H1 (cell line): ENCODE measurements at regions not wholly inside any gene's neighbourhood (a gene's known extent, or its start where the extent isn't known, plus 50 kb on each side); places are given as distances from the start of the nearest gene placed in this dataset.
"Not testable (repeated sequence)": the region's sequence is repeated elsewhere in the genome, so short reads cannot be mapped to it uniquely, and the experiment has no call there.

ENCODE experiments used
- CTCF ChIA-PET: fragments of 300-600 bp; sonication (Branson Sonifier 250); formaldehyde crosslinking; loops from one replicate; lab custom pipeline; 2021; ENCODE audit not compliant: partially characterized antibody; lab: Charles Lee
- POLR2A ChIA-PET: fragments of 300-600 bp; sonication (Branson Sonifier 250); formaldehyde crosslinking; loops from one replicate; lab custom pipeline; 2021; ENCODE audit warnings: inconsistent platforms; ENCODE audit not compliant: partially characterized antibody; lab: Charles Lee
- DNase-seq, 2 experiments: peaks; one replicate each; pipeline versions ENCODE4 v3.0.0 to v3.0.0-alpha.2; 2010 to 2022; ENCODE audit warnings: low spot score in 2 of 2, low read depth in 1 of 2, mixed read lengths in 1 of 2
- FAIRE-seq: peaks from 2 replicates; lab custom pipeline; 2011; peaks lifted over from hg19 to GRCh38; lab: Jason Lieb, UNC
- H2AFZ ChIP-seq: 2 replicates; pipeline ENCODE4 v1.8.1; 2012; ENCODE audit warnings: low read length, inconsistent platforms
- H2AK5ac ChIP-seq: 2 replicates; pipeline ENCODE4 v1.6.1; 2013; ENCODE audit warnings: low read depth, low read length
- H2BK120ac ChIP-seq: replicated peaks from 2 replicates; pipeline ENCODE3; 2013; ENCODE audit warnings: low read depth, low read length, inconsistent platforms
- H2BK12ac ChIP-seq: 2 replicates; pipeline ENCODE4 v1.6.1; 2013; ENCODE audit warnings: low read depth, low read length
- H2BK15ac ChIP-seq: 2 replicates; pipeline ENCODE4 v1.6.1; 2013; ENCODE audit warnings: low read length
- H2BK20ac ChIP-seq: 2 replicates; pipeline ENCODE4 v1.6.1; 2013; ENCODE audit warnings: low read length
- H2BK5ac ChIP-seq: 2 replicates; pipeline ENCODE4 v1.6.1; 2013; ENCODE audit warnings: low read depth, low read length
- H3K14ac ChIP-seq: 2 replicates; pipeline ENCODE4 v1.6.1; 2013; ENCODE audit warnings: inconsistent platforms; ENCODE audit not compliant: insufficient read length
- H3K18ac ChIP-seq: 2 replicates; pipeline ENCODE4 v1.6.1; 2013; ENCODE audit warnings: low read length; ENCODE audit errors: extremely low read depth
- H3K23ac ChIP-seq: 2 replicates; pipeline ENCODE4 v1.6.1; 2013; ENCODE audit warnings: inconsistent platforms; ENCODE audit not compliant: insufficient read length
- H3K23me2 ChIP-seq: 2 replicates; pipeline ENCODE4 v1.6.1; 2013; ENCODE audit warnings: low read depth, low read length
- H3K27ac ChIP-seq: 2 replicates; pipeline ENCODE4 v1.6.1; 2011; ENCODE audit warnings: low read depth, low read length, inconsistent platforms
- H3K27me3 ChIP-seq, 4 experiments: replicated peaks in 1 of 4; 1 replicate in 1 of 4; 2 replicates in 3 of 4; pipeline versions ENCODE4 v1.6.1 to v1.8.1; 2011 to 2013; ENCODE audit warnings: low read length in 3 of 4, mild to moderate bottlenecking in 3 of 4, inconsistent platforms in 2 of 4, mixed read lengths in 2 of 4, moderate library complexity in 1 of 4; ENCODE audit not compliant: control insufficient read depth in 3 of 4, insufficient read depth in 3 of 4; ENCODE audit errors: extremely low read depth in 1 of 4
- H3K36me3 ChIP-seq, 4 experiments: 2 replicates each; pipeline versions ENCODE4 v1.6.1 to v1.8.1; 2011 to 2013; ENCODE audit warnings: mild to moderate bottlenecking in 4 of 4, low read length in 3 of 4, moderate library complexity in 2 of 4, control low read depth in 1 of 4, inconsistent platforms in 1 of 4; ENCODE audit not compliant: insufficient read depth in 4 of 4, control insufficient read depth in 2 of 4
- H3K4ac ChIP-seq: replicated peaks from 2 replicates; pipeline ENCODE3; 2013; ENCODE audit warnings: low read length, low read depth, mixed read lengths, inconsistent platforms; ENCODE audit not compliant: insufficient read length
- H3K4me1 ChIP-seq, 4 experiments: replicated peaks in 1 of 4; 1 replicate in 1 of 4; 2 replicates in 3 of 4; pipeline versions ENCODE4 v1.6.1 to v1.8.1; 2011 to 2013; ENCODE audit warnings: low read length in 3 of 4, inconsistent platforms in 2 of 4, mixed read lengths in 1 of 4; ENCODE audit not compliant: insufficient read depth in 4 of 4, control insufficient read depth in 3 of 4
- H3K4me2 ChIP-seq, 2 experiments: 2 replicates each; pipeline versions ENCODE4 v1.6.1 to v1.8.1; 2011 to 2013; ENCODE audit warnings: low read depth in 2 of 2, low read length in 2 of 2, control low read depth in 1 of 2, inconsistent platforms in 1 of 2, mild to moderate bottlenecking in 1 of 2; ENCODE audit not compliant: insufficient read depth in 1 of 2
- H3K4me3 ChIP-seq, 4 experiments: fragments of 200-600, 300-600 bp in 1 of 4; sonication (generic), shearing (Covaris generic), sonication (Bioruptor Twin) in 1 of 4; 2 replicates each; pipeline versions ENCODE4 v1.5.1 to v1.8.1; 2011 to 2016; ENCODE audit warnings: low read length in 4 of 4, low read depth in 3 of 4, control low read depth in 2 of 4, inconsistent platforms in 2 of 4, mild to moderate bottlenecking in 2 of 4, mixed read lengths in 1 of 4, moderate library complexity in 1 of 4; ENCODE audit not compliant: insufficient read depth in 2 of 4; ENCODE audit errors: extremely low read depth in 1 of 4
- H3K56ac ChIP-seq: replicated peaks from 2 replicates; pipeline ENCODE3; 2013; ENCODE audit warnings: low read depth, mild to moderate bottlenecking, mixed read lengths, low read length, inconsistent platforms; ENCODE audit not compliant: insufficient read length
- H3K79me1 ChIP-seq: 2 replicates; pipeline ENCODE4 v1.6.1; 2013; ENCODE audit warnings: low read depth, low read length, control low read depth
- H3K79me2 ChIP-seq, 2 experiments: 2 replicates each; pipeline versions ENCODE4 v1.6.1 to v1.8.1; 2012 to 2013; ENCODE audit warnings: low read length in 2 of 2, mild to moderate bottlenecking in 2 of 2, inconsistent platforms in 1 of 2; ENCODE audit not compliant: insufficient read depth in 2 of 2, control insufficient read depth in 1 of 2
- H3K9ac ChIP-seq, 4 experiments: replicated peaks in 1 of 4; 1 replicate in 1 of 4; 2 replicates in 3 of 4; pipeline versions ENCODE4 v1.6.1 to v1.8.1; 2011 to 2013; ENCODE audit warnings: low read depth in 3 of 4, low read length in 3 of 4, control low read depth in 2 of 4, mild to moderate bottlenecking in 2 of 4, moderate library complexity in 2 of 4, inconsistent platforms in 1 of 4; ENCODE audit errors: extremely low read depth in 1 of 4
- H3K9me3 ChIP-seq, 2 experiments: 2 replicates each; pipeline versions ENCODE4 v1.6.1 to v1.8.1; 2012 to 2013; ENCODE audit warnings: mild to moderate bottlenecking in 2 of 2, moderate library complexity in 2 of 2, control low read depth in 1 of 2, inconsistent platforms in 1 of 2, low read depth in 1 of 2, low read length in 1 of 2, mixed read lengths in 1 of 2; ENCODE audit not compliant: insufficient read depth in 2 of 2
- H4K20me1 ChIP-seq, 2 experiments: replicated peaks in 1 of 2; 2 replicates each; pipeline versions ENCODE3 to v1.8.1; 2011 to 2013; ENCODE audit warnings: inconsistent platforms in 2 of 2, low read length in 2 of 2, mild to moderate bottlenecking in 1 of 2; ENCODE audit not compliant: insufficient read depth in 2 of 2, control insufficient read depth in 1 of 2
- H4K5ac ChIP-seq: 2 replicates; pipeline ENCODE4 v1.6.1; 2013; ENCODE audit warnings: low read length, low read depth, mixed read lengths, inconsistent platforms; ENCODE audit not compliant: insufficient read length
- H4K8ac ChIP-seq: 2 replicates; pipeline ENCODE4 v1.8.0; 2013; ENCODE audit warnings: mild to moderate bottlenecking, moderate library complexity, low read length, inconsistent platforms; ENCODE audit not compliant: insufficient read depth; ENCODE audit errors: extremely low read depth
- H4K91ac ChIP-seq: replicated peaks from 2 replicates; pipeline ENCODE3; 2013; ENCODE audit warnings: low read length, mixed read lengths, inconsistent platforms; ENCODE audit not compliant: insufficient read length
- WGBS, 2 experiments: shearing (Covaris generic) in 1 of 2; methylation state at CpG; one replicate each; pipeline versions ENCODE4 v1.1.6 to v1.1.7; 2013 to 2015; ENCODE audit warnings: low lambda C conversion rate in 2 of 2, mixed read lengths in 2 of 2, inconsistent platforms in 1 of 2, low coverage in 1 of 2, missing lambda C conversion rate in 1 of 2; ENCODE audit not compliant: insufficient replicate concordance in 2 of 2, insufficient coverage in 1 of 2, insufficient read length in 1 of 2; ENCODE audit errors: extremely low coverage in 1 of 2, missing lambda C conversion rate in 1 of 2; 5-methylcytosine and 5-hydroxymethylcytosine counted together

- H3K4me1 ChIP-seq, FAIRE-seq, CTCF ChIA-PET: not testable (repeated sequence)
Measured at GRCh38 chrX:93235494-93236256, 437.7 kb downstream of the NAP1L3 start.

More at GRCh38 chrX:93235494-93236256, 437.7 kb downstream of the NAP1L3 start:
- H2BK15ac ChIP-seq, H3K4me3 ChIP-seq, H3K27me3 ChIP-seq, POLR2A ChIA-PET, H3K79me2 ChIP-seq, H4K5ac ChIP-seq, H3K9me3 ChIP-seq, H3K23ac ChIP-seq, H3K79me1 ChIP-seq, H2BK5ac ChIP-seq, H3K4me2 ChIP-seq, H4K20me1 ChIP-seq, H3K36me3 ChIP-seq, H3K9ac ChIP-seq, H3K56ac ChIP-seq, DNase-seq, H4K8ac ChIP-seq, H3K14ac ChIP-seq, H3K4ac ChIP-seq, H3K18ac ChIP-seq, H2AFZ ChIP-seq, H2AK5ac ChIP-seq, H2BK120ac ChIP-seq, H2BK12ac ChIP-seq, H3K27ac ChIP-seq, H2BK20ac ChIP-seq, H3K23me2 ChIP-seq, H4K91ac ChIP-seq: not testable (repeated sequence)
- 93% methylated on average over 14 of the region's 32 CpGs; no CpG with 5 or more reads in 1 of the 2 experiments for whole genome bisulfite sequencing, 2 experiments
